ENCODE measurements at regions not wholly inside any gene's neighbourhood (a gene's known extent, or its start where the extent isn't known, plus 50 kb on each side); places are given as distances from the start of the nearest gene placed in this dataset.

DNA sequence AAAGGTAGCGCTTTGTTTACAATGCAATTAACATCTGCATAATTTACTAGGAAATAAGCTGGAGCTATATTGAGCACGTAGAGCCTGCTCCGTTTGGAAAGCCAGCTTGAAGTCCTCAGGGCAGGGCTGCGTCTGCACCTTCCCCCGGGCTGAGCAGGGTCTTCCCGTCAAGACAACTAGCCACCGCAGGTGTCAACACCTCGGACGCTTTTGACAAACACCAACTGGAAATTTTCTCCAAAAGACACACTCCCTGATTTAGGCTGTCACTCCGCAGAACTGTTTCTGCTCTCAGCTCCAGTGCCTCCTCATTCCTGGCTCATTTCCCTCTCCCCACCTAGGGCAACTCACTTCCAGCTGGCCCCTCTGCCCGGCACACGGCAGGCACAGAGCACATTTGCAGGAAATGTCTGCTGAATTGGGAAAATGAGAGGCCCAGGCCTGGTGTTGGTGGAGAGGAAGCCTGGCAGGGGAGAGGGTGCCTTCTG is 170.3 kb downstream of the MAF start:
- ATAC-seq (ENCODE audit: low FRiP score in 2 of 2) (no peak), DNase-seq (peak in 1 of 2 donors; percentile 24)
- TF ChIP-seq POLR2A (IDR thresholded peaks at IDR 0.05), result no peak
- no peak for TF ChIP-seq EP300 (IDR thresholded peaks at IDR 0.05)
- TF ChIP-seq, protein P1, sequence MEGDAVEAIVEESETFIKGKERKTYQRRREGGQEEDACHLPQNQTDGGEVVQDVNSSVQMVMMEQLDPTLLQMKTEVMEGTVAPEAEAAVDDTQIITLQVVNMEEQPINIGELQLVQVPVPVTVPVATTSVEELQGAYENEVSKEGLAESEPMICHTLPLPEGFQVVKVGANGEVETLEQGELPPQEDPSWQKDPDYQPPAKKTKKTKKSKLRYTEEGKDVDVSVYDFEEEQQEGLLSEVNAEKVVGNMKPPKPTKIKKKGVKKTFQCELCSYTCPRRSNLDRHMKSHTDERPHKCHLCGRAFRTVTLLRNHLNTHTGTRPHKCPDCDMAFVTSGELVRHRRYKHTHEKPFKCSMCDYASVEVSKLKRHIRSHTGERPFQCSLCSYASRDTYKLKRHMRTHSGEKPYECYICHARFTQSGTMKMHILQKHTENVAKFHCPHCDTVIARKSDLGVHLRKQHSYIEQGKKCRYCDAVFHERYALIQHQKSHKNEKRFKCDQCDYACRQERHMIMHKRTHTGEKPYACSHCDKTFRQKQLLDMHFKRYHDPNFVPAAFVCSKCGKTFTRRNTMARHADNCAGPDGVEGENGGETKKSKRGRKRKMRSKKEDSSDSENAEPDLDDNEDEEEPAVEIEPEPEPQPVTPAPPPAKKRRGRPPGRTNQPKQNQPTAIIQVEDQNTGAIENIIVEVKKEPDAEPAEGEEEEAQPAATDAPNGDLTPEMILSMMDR (IDR thresholded peaks at IDR 0.05), result no peak
- TF ChIP-seq POLR2AphosphoS5 (IDR thresholded peaks at IDR 0.05), result no peak
- Histone ChIP-seq H3K4me3 (no peak overlapping the region), H3K9me3 (no peaks in the 10 kb centered on the region), H3K27ac (no peak overlapping the region), H3K4me1 (no peaks in the 10 kb centered on the region), H3K36me3 (no peaks in the 10 kb centered on the region), H3K27me3 (no peaks in the 10 kb centered on the region)
- 67 to 78% methylated on average over 12 of the region's 12 CpGs for WGBS, 2 donors

DNA sequence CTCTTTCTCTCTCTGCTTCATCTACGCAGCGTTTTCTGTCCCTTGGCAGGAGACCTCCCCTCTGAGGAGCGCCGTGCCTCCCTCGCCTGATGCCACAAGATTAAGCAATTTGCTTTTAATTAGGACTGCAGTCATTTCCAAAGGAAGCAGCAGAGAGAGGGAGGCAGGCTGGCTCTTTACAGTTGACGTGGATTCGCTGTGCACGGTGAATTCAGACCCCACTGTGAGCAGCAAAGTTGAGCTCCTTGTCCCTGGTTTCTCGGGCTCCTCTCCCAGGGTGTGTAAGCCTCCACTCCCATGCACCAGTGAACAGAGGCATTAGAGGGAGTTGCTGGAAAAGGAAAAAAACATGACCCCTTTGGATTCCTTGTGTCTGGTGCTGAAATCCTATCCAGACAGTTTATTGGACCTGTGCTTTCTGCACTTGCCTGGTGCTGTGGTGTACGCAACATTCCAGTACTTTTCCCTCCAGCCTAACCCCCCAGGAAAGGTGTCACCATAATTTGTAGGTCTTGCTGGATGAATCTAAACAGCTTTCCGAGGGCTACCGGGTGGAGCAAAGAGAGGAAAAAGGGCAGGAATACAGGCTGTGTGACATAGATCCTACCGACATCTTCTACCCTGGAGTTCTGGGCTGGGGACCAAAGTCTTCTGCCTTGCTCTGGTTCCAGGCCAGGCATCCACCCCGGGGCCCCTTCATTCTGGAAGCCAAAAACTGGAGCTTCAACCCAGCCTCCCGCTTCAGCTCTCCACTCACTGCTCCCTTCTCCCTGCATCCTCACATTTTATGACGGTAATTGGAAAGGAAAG is 171.0 kb downstream of the MAF start:
- ATAC-seq (ENCODE audit: low FRiP score in 2 of 2), result peak in 1 of 2 donors; percentile 31
- Histone ChIP-seq H3K27ac (no peak overlapping the region), H3K4me3 (no peak overlapping the region), H3K4me1 (no peaks in the 10 kb centered on the region), H3K9me3 (no peaks in the 10 kb centered on the region), H3K36me3 (no peaks in the 10 kb centered on the region), H3K27me3 (no peaks in the 10 kb centered on the region)
- DNase-seq, result no peak
- 73 to 76% methylated on average over 16 of the region's 16 CpGs for WGBS, 2 donors
- TF ChIP-seq EP300 (IDR thresholded peaks at IDR 0.05), result no peak

DNA sequence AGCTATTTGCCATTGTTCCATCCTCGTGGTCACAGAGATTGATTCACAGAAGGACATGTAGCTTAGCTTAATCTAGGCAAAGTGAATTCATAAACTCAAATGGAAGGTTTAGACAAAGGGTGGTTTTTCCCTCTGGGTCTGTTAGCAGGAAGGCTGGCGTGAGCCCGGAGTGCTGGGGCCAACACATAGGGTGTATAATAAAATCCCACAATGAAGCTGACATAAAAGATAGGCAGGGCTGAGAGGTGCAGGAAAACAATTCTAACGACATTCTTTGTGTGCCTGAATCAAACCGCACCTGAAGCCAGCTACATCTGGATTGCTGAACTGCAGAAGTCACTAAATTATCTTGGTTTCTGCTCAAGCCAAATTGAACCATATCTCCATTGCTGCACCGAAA is 173.9 kb downstream of the MAF start:
- 90 to 91% methylated on average over 6 of the region's 6 CpGs for WGBS, 2 donors

DNA sequence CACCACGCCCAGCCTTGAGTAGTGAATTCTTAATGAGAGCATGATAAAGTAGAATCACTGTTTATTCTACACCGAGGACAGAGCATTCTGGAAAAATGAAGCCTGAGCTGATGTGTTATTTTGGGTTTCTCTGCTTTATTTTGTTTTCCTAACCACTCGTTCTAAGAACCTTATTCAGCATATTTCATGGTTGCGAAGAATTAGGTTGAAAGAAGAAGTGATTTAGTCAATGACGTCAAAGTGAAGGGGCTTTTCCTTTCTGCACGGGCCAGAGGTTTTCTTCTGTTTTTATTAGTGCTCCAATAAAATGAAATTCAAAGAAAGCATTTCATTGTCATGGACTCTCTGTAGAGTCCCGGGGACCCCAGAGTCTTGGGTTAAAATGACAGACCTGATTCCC is 178.5 kb downstream of the MAF start:
- no peaks in the 10 kb centered on the region for H3K27me3 ChIP-seq
- no peak for DNase-seq
- TF ChIP-seq, protein P1 (IDR thresholded peaks at IDR 0.05), result no peak
- TF ChIP-seq EP300 (IDR thresholded peaks at IDR 0.05) (no peak), POLR2AphosphoS5 (IDR thresholded peaks at IDR 0.05) (no peak), POLR2A (IDR thresholded peaks at IDR 0.05) (no peak)
- H3K4me1 ChIP-seq, result peaks cover 0 to 15% (median 9%) of the 10 kb centered on the region in 4 donors
- no peak overlapping the region for H3K4me3 ChIP-seq
- H3K27ac ChIP-seq, result no peak overlapping the region
- H3K9me3 ChIP-seq, result no peaks in the 10 kb centered on the region
- ATAC-seq (ENCODE audit: low FRiP score in 2 of 2), result no peak
- WGBS, 2 donors, result 78 to 90% methylated on average over 7 of the region's 7 CpGs
- no peaks in the 10 kb centered on the region for H3K36me3 ChIP-seq

More for the DNA sequence above, 173.9 kb downstream of the MAF start:
- Histone ChIP-seq H3K4me1 (no peaks in the 10 kb centered on the region), H3K4me3 (no peak overlapping the region), H3K27me3 (no peaks in the 10 kb centered on the region), H3K9me3 (no peaks in the 10 kb centered on the region), H3K36me3 (no peaks in the 10 kb centered on the region), H3K27ac (no peak overlapping the region)
- TF ChIP-seq POLR2AphosphoS5 (IDR thresholded peaks at IDR 0.05) (no peak), EP300 (IDR thresholded peaks at IDR 0.05) (no peak), POLR2A (IDR thresholded peaks at IDR 0.05) (no peak)
- TF ChIP-seq, protein P1 (IDR thresholded peaks at IDR 0.05), result no peak
- ATAC-seq (ENCODE audit: low FRiP score in 2 of 2) (no peak), DNase-seq (no peak)

DNA sequence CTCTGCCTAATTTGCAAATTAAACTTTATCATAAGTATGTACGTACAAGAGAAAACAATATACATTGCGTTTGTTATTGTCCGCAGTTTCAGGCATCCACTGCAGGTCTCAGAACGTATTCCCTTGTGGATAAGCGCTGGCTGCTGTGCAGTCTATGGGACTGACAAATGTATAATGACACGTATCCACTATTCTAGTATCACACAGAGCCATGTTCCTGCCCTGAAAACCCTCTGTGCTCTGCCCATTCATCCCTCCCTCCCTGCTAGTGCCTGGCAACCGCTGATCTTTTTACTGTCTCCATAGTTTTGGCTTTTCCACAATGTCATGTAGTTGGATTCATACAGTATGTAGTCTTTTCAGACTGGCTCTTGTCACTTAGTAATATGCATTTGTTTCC is 179.4 kb downstream of the MAF start:
- TF ChIP-seq, protein P1 (IDR thresholded peaks at IDR 0.05), result no peak
- TF ChIP-seq POLR2AphosphoS5 (IDR thresholded peaks at IDR 0.05) (no peak), EP300 (IDR thresholded peaks at IDR 0.05) (no peak)
- WGBS, 2 donors, result 95% methylated on average over 7 of the region's 7 CpGs
- no peak for DNase-seq
- H3K27me3 ChIP-seq, result no peaks in the 10 kb centered on the region
- no peaks in the 10 kb centered on the region for H3K36me3 ChIP-seq
- no peak overlapping the region for H3K4me3 ChIP-seq
- ATAC-seq (ENCODE audit: low FRiP score in 2 of 2), result no peak
- H3K27ac ChIP-seq, result no peak overlapping the region
- no peaks in the 10 kb centered on the region for H3K9me3 ChIP-seq
- peaks cover 0 to 18% (median 9%) of the 10 kb centered on the region in 4 donors for H3K4me1 ChIP-seq

Measured in upper lobe of left lung (tissue), 6 donors.